DMS 273 (cell line): ENCODE measurements at regions not wholly inside any gene's neighbourhood (a gene's known extent, or its start where the extent isn't known, plus 50 kb on each side); places are given as distances from the start of the nearest gene placed in this dataset.

ENCODE experiments used
- DNase-seq: peaks from one replicate; lab custom pipeline; 2025; ENCODE audit not compliant: unreplicated experiment; lab: John Stamatoyannopoulos, UW

DNA sequence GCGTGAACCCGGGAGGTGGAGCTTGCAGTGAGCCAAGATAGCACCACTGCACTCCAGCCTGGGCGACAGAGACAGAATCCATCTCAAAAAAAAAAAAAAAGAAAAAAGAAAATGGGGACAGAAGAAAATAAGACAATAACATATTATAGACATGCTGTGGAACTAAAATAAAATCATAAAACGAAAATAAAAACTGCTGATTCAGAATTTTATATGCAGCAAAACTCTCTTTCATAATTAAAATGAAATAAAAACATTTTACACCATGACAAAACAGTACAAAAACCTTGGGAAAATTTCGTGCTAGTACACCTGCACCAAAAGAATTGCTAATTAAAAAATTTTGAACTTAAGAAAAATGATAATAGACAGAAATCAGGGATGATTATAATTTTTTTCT, 2245.1 kb downstream of the PCDH9 start:
- DNase-seq, result no peak

DNA sequence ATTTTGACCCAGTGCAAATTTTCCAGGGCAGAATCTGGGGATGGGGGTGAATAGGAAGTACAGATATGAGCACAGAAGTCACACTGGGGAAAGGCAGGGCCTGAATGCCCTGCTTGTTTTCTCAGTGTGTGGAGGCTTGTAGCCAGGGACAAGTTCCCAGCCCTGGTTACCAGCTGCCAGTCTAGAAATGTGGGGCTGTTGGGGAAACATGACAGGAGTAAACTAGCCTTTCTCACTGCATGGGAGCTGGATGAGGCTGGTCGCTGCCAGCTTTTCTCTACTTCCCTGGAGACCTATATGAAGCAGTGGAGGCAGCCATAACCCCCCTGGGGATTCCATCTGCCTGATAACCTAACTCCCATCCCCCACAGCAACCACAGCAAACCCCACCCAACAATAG, 2267.7 kb downstream of the PCDH9 start:
- no peak for DNase-seq

DNA sequence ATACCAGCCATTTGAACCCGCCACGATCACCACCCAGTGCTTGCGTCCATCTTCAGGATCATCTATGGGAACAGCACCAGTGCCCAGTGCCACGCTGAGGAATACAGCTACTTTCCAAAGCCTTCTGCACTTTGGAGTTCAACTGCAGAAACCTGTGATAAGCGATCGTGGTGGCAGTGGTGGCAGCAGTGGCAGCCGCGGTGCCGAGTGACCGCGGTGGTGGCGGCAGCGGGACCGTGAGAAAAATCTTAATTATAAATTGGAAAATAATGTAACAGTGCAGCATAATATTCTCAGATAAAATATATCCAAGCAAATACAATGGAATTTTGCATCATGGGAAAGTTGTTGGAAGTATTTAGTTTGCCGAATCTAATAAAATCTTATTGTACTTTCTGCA, 2270.9 kb downstream of the PCDH9 start:
- DNase-seq, result no peak

DNA sequence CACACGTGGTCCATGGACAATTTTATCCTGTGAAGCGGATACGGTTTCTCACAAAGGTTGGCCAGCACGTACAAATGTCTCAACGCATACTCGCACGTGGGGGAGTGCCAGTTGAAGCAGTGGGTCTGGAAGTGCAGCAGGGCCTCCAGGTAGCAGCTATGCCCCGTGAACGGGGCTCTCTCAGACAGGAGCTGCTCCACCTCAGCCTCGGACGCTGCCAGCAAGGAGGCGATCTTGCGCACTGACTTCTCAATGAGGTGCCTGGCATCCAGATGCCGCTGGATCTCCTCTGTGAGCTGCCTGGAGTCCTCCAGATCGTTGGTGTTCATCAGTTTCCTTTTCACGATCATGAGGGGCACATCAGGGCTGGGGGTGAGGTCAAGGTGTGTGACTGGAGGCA, 2272.0 kb downstream of the PCDH9 start:
- DNase-seq, result no peak

DNA sequence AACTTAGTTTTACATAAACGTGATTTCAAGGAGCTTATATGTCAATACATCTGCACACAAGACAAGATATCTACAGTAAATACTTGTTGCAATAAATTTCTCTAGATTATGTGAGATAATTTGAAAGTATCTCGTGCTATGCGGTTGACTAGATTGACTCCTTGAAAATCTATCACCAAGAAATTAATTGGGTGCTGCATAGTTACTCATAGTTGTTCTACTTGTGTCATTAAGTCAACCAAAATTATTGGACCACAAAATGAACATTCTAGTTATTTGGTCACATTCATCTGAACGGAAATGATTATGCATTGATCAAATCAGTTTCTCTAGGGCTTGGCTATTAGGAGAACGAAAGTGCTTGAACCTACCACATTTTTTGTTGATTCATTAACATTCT, 2291.5 kb downstream of the PCDH9 start:
- no peak for DNase-seq

DNA sequence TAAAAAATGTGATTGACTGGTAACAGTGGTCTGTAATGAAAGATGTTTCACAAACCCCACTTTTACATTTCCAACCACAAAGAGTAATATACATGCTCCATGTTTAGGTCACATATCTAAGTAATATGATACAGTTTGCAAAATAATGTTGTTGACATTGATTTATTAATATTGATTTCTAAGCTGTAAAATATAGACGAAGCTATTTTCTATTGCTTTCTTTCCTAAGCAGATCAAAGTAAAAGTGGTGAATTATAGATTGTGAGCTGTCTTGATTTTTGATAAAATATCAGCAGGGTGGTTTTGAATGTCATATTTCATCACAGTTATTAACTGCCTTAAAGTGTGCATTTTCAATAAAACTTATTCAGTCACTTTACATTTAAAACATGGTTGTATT, 2292.8 kb downstream of the PCDH9 start:
- DNase-seq, result no peak

DNA sequence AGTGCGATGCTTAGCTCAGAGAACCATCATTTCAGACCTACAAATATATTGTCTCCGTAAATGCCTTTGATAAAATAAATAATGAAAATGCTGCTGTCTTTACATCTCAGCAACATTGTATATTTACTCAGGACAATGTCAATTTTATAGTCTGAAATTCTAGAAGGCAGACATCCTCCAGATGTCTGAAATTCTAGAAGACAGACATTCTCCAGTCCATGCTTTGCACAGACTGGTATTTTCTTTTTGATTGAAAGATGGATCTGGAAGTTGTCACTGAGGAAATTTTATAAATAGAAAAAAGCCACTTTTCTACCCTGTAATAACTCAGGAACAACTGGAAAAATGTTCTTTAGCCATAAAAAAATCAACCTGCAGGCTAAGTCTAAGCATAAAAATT, 2293.3 kb downstream of the PCDH9 start:
- no peak for DNase-seq

DNA sequence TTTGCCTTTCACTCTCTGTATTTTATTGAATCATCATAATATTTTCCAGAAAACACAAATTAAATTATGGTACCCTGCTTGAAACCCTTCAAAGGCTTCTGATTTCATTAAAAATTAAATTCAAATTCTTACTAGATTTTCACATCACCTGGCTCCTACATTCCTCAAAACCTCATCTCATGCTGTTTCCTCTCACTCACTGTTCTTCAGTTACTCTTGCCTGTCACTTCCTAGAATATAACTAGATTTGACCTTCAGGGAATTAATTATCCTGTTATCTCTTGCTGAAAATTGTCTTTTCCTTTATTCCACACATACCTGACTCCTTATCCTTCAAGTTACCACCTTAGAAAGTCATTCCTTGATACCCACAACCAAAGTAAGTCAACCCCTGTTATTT, 2294.7 kb downstream of the PCDH9 start:
- DNase-seq, result no peak

DNA sequence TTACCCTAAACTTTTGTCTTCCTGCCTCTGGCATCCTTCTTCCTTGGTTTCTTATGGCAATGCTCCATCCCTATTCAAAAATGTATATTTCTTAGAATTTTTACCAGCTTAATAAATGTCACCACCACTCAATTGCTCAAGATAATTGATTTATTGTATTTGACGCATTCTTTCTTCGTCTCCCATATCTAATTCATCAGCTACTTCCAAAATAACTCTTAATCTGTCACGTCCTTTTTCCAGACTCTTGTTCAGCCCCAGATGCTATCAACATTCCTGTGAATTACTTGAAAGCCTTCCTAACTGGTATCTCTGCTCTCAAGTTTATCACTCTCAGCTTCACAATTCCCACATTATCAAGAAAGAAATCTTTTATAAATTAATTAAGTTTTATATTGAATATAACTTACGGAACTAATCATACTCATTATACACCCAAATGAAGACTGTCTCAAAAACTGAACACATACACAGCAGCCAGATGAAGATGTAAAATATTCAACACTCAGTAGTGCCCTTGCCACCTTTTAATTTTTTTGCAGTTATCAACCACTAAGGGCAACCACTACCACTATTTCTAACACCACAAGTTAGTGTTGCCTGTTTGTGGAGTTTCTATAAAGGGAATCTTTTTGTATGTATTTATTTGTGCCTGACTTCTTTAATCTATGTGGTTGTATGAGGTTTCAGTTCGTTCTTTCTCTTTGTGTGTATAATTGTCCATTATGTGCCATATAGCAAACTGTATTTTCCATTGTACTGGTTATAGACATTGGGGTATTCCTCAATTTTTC, 2295.4 kb downstream of the PCDH9 start:
- DNase-seq, result no peak

DNA sequence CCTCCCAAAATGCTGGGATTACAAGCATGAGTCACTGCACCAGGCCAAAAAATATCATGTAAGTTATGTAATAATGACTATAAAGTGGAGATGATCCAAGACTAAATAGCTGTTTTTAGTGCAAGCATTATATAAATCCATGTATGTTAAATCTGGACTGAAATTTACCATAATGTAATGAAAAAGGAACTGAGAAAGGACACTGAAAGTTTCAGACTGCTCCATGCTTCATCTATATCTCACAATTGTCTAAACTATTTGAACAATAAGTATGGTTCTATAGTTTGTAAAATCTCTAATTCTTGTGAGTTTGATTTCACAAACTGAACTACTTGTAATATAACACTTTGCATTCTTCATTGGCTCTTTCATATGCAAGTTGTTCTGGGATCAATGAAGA, 2299.5 kb downstream of the PCDH9 start:
- DNase-seq, result no peak

DNA sequence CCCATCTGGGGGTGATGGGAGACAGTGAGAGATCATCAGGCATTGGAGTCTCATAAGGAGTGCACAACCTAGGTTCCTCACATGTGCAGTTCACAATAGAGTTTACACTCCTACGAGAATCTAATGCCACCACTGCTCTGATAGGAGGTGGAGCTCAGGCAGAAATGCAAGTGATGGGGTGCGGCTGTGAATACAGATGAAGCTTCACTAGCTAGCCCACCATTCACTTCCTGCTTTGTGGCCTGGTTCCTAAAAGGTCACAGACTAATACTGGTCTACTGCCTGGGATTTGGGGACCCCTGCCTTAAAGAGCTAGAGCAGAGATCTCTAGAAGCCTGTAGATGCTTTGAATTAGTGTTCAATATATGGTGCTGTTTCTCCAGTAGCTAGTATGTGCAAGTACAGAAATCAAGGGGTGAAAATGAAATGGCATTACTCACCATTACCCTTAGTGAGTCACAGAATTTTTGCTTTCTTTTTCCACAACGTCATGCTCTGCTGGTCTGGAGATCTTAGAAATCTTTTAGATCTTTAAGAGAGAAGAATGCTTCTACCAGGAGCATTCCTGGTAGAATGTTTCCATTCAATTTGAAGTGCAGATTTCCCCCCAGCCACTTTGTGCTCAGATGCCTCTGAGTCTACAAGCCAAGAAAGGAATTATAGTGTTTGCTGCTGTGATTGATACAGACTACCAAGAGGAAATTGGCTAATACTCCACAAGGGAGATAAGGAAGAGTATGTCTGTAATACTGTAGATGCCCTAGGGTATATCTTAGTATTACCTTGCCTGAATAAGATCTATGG, 2301.2 kb downstream of the PCDH9 start:
- no peak for DNase-seq

DNA sequence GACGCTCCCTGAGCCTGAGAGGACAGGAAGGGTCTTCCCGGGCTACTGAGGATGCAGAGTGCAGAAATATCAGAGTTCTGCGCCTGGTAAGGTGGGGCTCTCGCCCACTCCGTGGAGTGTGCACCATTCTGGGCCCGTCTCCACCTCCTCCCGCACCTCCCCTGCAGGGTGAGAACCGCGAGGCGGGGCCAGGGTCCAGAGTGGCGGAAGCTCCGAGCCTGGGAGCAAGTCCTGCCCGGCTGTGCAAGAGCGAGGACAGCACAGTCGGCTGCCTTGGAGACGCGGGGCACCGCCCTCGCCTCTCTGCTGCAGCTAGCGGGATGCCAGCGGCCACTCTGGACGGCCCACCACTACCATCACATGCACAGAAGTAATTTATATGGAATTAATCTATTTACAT, 2304.4 kb downstream of the PCDH9 start:
- DNase-seq, result no peak

DNA sequence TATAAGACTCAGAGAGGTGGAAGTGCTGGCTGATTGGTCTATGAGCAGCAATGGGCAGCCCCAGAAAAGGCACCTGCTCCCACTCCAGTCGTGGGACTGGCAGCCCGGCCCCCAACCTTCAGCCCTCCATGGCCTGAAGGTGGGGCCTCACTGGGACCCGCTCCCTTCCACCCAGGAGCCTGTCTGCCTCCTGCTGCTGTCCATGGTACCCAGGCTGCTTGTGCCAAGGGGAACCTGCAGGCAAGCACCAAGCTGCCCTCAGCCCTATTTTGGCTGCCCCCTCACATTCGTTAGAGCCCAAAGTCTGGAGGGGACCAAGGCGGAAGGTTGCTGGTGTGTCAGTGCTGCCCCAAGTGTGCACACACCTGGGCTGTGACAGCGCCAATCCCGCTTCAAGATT, 2304.9 kb downstream of the PCDH9 start:
- no peak for DNase-seq

DNA sequence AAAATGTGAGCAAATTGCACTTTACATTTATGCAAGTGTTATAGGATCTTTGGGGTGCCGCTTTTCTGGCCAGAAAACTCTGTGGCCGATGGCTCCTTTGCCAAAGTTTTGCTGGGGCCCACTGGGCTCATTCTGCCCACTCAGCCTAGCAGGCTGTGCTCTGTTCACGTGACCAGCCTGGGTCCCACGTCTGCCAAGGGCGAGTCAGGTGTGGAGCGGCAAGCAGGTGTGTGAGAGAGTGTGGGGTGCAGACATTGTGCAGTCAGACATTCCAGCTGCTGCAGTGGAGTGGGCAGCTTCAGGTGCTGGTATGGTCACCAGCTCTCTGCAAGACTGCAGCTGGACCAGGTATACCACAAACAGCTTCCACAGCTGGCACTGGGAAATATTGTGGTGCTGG, 2305.7 kb downstream of the PCDH9 start:
- DNase-seq, result no peak

DNA sequence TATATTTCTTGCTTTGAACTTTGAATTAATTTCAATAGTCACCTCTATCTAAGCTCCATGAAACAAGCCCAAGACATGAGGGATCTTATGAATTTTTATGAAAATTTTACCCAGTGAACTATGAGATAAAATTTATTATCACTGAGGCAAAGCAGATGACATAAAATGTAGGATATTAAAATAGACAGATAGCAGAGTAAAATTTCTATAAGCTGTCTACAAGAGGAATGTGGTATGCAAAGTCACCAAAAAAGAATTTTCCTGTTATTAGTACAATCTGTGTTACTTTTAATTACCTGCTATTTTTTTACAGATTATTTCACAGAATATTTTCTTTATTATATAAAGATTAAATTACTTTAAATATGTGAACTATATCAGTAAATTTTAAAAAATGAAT, 2312.6 kb downstream of the PCDH9 start:
- DNase-seq, result no peak

DNA sequence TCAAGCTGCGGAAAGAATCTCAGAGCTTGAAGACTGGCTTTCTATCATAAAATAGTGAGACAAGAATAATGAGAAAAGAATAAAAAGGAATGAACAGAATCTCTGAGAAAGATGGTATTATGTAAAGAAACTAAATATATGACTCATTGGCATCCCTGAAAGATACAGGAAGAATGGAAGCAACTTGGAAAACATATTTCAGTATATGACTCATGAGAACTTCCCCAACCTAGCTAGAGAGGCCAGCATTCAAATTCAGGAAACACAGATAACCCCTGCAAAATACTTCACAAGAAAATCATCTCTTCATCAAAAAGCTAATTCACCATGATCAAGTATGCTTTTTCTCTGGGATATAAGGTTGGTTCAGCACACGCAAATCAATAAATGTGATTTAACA, 2318.0 kb downstream of the PCDH9 start:
- DNase-seq, result no peak

DNA sequence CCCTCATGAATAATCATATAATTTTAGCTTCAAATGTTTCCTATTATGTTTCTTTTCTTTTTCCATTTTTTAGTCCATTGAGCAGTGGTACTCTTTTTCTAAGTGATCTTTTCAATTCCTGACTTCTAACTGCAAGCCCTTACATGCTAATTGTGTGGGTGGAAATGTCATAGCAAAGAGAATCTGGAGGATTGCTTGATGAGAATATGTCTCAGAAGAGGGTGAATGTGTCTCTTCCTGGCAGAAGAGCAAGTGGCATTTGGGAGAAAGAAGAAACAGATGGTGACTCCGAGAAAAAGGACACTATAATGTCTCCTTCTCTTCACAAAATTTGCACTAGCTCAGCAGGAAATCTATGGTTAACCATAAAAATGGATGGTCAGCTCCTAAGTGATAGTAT, 2320.0 kb downstream of the PCDH9 start:
- DNase-seq, result no peak

DNA sequence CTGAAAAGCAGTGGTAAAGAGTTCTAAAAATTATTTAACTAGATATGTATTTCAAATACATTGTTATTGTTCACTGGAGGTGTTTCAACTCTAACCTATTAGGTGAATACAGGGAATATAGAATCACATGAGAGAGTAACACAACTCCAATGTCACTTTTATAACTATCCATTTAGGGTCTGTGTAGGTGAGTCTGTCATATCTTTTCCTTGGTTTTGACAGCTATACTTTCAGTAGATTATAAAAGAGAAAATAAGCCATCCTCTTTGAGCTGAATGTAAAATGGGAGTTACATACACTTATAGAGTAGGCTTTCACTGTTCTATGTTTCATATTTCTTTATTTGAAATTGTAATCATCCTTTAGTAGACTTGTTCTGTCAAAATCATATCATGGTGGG, 2321.0 kb downstream of the PCDH9 start:
- no peak for DNase-seq

DNA sequence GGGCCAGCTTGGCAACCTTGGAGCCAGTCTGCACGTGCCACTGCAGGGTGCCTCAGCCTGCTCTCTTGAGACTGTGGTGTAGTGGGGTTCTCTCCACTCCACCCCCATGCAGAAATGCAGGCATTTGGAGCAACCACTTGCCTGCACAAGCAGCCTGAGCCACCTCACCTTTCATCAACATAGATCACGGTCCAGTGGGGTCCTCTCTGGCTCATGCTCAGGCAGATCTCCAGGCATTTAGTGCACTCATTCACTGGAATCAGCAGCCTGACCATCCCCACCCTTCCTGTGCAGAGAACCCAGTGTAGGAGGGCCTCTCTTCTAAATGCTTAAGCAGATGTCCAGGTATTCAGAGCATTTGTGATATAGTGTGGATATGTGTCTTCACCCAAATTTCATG, 2330.1 kb downstream of the PCDH9 start:
- no peak for DNase-seq

DNA sequence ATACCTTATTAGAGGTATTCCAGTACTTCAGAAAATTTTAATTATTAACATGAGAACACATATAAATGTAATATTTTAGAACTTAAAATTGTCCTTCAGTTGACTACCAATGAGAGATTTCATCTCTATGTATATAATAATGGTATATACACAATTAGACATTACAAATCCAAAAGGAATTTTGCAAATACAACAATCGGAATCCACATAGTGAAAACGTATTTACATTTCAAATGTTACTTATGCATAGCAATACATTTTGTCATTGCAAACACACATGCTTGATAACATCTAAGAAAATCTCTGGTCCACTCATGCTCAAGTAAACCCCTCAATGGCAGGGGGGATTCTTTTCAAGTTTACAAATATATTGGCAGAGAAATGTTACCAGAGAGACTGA, 2345.2 kb downstream of the PCDH9 start:
- no peak for DNase-seq

DNA sequence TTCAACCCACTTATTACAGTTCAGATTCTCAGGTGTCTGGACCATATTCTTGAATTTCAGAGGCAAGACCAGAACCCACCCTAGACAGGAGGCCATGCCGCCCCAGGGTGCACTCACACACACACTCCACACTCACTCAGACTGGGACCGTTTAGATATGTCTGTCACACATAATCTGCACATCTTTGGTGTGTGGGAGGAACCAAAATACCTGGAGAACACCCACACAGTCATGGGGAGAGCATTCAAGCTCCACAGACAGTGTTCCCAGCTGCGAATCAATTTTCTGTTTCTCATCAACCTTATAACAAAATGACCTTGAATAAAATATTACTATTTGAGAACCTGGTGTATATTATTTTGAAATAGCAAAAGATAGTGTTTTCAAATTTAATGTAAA, 2353.0 kb downstream of the PCDH9 start:
- DNase-seq, result no peak

DNA sequence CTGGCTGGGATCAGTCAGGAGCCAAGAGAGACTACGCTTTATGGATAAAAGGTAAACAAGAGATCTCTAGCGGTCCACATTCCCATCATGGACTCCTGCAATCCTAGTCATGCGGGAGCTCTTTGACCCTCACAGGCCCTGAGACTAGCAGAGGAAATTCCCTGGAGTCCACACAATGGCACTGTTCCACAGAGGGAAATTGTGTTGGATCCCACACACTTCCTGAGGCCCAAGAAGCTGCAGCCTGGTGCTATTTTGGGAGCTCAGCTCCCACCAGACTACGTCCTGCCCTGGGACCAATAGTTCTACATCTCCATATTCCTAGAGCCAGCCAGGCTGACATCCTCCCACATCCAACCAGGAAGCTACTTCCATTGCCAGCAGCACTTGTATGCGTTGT, 2358.4 kb downstream of the PCDH9 start:
- no peak for DNase-seq

DNA sequence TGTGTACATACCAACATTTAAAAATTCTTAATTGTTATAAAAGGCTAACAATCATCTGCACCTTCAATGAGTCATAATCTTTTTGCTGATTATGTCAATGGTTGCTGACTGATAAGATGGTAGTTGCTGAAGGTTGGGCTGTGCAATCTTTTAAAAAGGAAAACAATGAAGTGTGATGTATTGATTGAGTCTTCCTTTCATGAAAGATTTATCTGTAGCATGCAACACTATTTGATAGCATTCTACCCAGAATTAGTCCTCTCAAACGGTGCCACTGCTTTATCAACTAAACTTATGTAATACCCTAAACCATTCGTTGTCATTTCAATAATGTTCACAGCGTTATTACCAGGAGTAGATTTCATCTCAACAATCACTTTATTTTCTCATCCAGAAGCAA, 2360.6 kb downstream of the PCDH9 start:
- DNase-seq, result no peak
